GM12891 (cell line): ENCODE measurements at regions not wholly inside any gene's neighbourhood (a gene's known extent, or its start where the extent isn't known, plus 50 kb on each side); places are given as distances from the start of the nearest gene placed in this dataset.

ENCODE experiments used
- POLR2A ChIP-seq: IDR thresholded peaks from 2 replicates; pipeline ENCODE4 v1.6.1; 2011; ENCODE audit warnings: low read depth, low read length, control low read depth
- POLR2AphosphoS5 ChIP-seq: IDR thresholded peaks from 2 replicates; pipeline ENCODE4 v1.6.1; 2011; ENCODE audit warnings: low read depth, low read length, control low read depth
- SPI1 ChIP-seq: IDR thresholded peaks from 2 replicates; pipeline ENCODE4 v1.6.1; 2011; ENCODE audit warnings: low read depth, low read length, control low read depth
- TAF1 ChIP-seq: IDR thresholded peaks from 2 replicates; pipeline ENCODE4 v1.6.1; 2011; ENCODE audit warnings: low read depth, low read length, control low read depth

DNA sequence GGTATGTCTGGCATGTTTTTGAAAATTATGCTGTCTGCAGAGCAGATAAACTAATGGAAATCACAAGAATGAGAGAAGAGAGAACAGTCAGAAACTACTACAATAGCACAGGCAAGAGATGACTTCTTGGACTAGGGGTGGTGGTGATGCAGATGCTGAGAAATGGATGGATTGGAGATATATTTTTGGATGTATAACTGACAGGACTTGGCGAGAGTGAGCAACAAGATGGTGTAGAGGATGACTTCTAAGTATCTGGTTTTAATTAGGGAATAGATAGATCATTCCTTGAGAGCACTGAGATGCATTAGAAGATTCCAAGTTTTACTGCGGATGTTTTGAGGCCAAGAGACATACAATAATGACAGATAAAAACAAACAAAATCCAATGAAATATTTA is 328.2 kb downstream of the PID1 start:
- TF ChIP-seq POLR2A (no peak), POLR2AphosphoS5 (no peak), TAF1 (no peak), SPI1 (no peak)
